GM04503 (cell line): ENCODE measurements at regions not wholly inside any gene's neighbourhood (a gene's known extent, or its start where the extent isn't known, plus 50 kb on each side); places are given as distances from the start of the nearest gene placed in this dataset.
A peak's percentile ranks its signal among the peaks of the same experiment; 100 is the strongest.
"Not testable (repeated sequence)": the region's sequence is repeated elsewhere in the genome, so short reads cannot be mapped to it uniquely, and the experiment has no call there.

Source experiments
- DNase-seq: peaks from one replicate; pipeline ENCODE4 v3.0.0-alpha.2; 2012; ENCODE audit warnings: low read depth

- DNase-seq: no peak
These were observed 889.4 kb upstream of the TENM4 start for GRCh38 chr11:80330264-80330663.

GRCh38 chr11:80328774-80329173, 887.9 kb upstream of the TENM4 start:
- no peak for DNase-seq

- DNase-seq: no peak
These were observed 887.3 kb upstream of the TENM4 start for GRCh38 chr11:80327956-80328614.

- DNase-seq: no peak
These were observed 881.0 kb upstream of the TENM4 start for GRCh38 chr11:80321786-80322185.

GRCh38 chr11:80320765-80321164, 879.9 kb upstream of the TENM4 start:
- DNase-seq: no peak

- DNase-seq: no peak
These were observed 879.4 kb upstream of the TENM4 start for GRCh38 chr11:80320226-80320625.

- DNase-seq: no peak
These were observed 876.8 kb upstream of the TENM4 start for GRCh38 chr11:80317612-80318011.

- DNase-seq: no peak
These were observed 874.4 kb upstream of the TENM4 start for GRCh38 chr11:80315200-80315599.

GRCh38 chr11:80309301-80309700, 868.5 kb upstream of the TENM4 start:
- no peak for DNase-seq

GRCh38 chr11:80307676-80308075, 866.8 kb upstream of the TENM4 start:
- DNase-seq: no peak

GRCh38 chr11:80297858-80298632, 857.2 kb upstream of the TENM4 start:
- peak; percentile 18 for DNase-seq

- DNase-seq: no peak
These were observed 852.5 kb upstream of the TENM4 start for GRCh38 chr11:80293293-80293692.

GRCh38 chr11:80284946-80285785, 844.3 kb upstream of the TENM4 start:
- no peak for DNase-seq

- DNase-seq: no peak
These were observed 841.8 kb upstream of the TENM4 start for GRCh38 chr11:80282643-80283042.

- DNase-seq: no peak
These were observed 840.4 kb upstream of the TENM4 start for GRCh38 chr11:80281194-80281593.

GRCh38 chr11:80280737-80281136, 839.9 kb upstream of the TENM4 start:
- no peak for DNase-seq

- no peak for DNase-seq
These were observed 820.9 kb upstream of the TENM4 start for GRCh38 chr11:80261776-80262175.

- DNase-seq: not testable (repeated sequence)
These were observed 816.6 kb upstream of the TENM4 start for GRCh38 chr11:80257319-80258015.

- no peak for DNase-seq
These were observed 814.2 kb upstream of the TENM4 start for GRCh38 chr11:80255021-80255420.

- DNase-seq: no peak
These were observed 800.9 kb upstream of the TENM4 start for GRCh38 chr11:80241766-80242165.

- no peak for DNase-seq
These were observed 799.4 kb upstream of the TENM4 start for GRCh38 chr11:80240245-80240644.

- no peak for DNase-seq
These were observed 798.4 kb upstream of the TENM4 start for GRCh38 chr11:80239217-80239616.
